ENCODE measurements at regions not wholly inside any gene's neighbourhood (a gene's known extent, or its start where the extent isn't known, plus 50 kb on each side); places are given as distances from the start of the nearest gene placed in this dataset.
"Not testable (repeated sequence)": the region's sequence is repeated elsewhere in the genome, so short reads cannot be mapped to it uniquely, and the experiment has no call there.

DNA sequence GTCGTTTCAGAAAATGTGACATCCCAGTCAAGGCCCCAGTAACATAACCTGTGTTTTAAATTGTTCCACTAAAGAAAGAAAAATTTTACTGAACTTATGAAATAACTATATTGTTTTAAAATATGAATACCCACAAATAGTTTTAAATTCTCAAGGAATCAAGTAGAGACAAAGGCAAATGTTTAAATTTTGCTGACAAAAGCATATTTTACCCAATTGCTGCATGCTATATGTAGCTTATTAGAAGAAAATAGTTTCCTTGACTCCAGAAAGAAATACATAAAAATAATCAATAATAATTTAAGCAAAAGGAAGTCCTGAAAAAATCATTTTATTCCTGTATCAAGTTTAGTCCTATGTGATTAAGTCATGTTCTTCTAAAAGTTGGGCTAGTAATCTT, 481.3 kb upstream of the ADGRL3 start:
- no peak for DNase-seq

DNA sequence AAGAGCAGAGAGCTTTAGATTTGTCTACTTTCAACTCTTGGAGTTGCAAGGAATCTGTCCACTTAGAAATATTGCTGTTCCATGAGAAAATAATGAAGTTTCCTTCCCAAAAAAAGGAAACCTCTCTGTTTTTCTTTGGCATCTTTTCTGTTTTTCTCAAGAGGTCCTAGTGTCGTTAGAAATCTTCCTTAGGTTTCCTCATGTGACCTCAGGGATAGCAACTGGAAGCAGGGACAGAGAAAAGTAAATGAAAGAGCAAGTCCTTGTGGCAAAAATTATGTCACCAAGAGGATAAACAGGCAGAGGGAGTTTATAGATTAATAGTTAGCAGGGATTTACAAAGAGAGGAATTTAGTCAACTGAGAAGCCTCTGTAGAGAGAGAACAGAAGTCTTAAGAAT, 478.4 kb upstream of the ADGRL3 start:
- no peak for DNase-seq

DNA sequence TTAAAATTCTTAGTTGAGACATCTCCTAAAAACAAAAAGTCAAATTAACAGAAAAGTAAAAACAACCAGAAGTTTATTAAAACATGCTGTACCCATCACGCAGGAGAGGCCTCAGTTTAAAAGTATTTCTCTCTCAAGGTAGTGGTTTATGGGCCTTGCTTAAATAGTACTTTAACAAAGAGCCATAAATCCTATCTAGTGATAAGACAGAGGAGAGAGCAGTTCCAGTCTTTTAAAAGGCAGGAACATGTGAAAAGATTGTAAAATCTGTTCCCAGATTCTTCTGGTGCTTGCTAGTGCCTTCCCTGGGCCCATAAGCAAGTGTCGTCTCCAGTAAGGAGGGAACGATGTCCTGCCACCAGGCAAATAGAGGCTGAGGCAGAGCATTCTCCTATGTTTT, 476.3 kb upstream of the ADGRL3 start:
- DNase-seq, result no peak

DNA sequence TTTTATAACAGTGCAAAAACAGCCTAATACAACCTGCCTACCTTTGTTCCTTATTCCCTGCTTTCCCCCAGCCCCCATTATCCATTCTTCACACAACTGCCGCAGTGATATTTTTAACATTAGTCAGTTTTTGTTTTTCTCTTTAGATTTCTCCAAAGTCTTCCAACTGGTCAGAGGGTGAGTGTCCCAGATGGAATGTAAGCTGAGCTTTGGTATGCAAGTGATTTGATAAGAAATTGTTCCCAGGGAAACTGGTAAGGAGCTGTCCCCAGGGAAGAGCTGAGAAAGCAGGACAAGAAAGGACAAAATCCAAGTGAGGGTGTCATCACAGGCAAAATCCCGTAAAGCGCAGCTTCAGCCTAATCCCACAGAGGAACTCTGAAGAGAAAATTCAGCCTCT, 475.5 kb upstream of the ADGRL3 start:
- peak; percentile 50 for DNase-seq

DNA sequence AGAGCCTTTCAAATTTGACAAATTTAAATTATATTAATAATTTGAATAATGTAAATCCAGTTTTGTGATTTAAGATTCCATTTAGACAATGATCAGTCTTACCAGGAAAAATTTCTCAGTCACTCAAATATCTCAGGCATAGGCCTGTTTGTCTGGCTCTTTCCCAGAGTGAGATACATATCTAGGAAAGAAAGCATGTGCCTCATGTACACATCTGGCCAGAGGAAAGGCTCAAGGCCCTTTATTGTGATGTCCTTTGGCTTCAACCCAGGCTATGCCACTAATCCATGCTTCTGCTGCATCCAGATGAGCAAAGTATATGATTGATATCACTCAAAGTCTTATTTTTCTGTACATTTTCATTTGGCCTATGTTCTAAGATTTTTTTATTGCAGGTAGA, 473.3 kb upstream of the ADGRL3 start:
- DNase-seq, result no peak

DNA sequence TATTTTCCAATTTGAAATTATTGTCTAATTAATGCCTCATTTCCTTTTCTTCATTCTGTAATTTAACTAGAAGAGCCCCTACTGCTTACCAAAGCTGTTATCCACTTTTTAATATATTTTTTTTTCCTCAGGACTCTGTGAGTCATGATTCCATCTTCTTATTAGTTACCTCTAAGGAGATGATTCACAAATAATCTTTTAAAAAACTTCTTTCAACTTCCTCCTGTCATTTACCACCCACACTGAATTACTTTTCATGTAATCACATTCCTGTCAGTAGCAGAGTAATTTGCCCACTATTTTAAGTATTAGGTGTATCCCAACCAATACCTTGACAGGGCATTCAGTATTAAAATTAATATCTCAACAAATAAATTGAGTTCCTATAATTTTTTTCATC, 470.9 kb upstream of the ADGRL3 start:
- no peak for DNase-seq

DNA sequence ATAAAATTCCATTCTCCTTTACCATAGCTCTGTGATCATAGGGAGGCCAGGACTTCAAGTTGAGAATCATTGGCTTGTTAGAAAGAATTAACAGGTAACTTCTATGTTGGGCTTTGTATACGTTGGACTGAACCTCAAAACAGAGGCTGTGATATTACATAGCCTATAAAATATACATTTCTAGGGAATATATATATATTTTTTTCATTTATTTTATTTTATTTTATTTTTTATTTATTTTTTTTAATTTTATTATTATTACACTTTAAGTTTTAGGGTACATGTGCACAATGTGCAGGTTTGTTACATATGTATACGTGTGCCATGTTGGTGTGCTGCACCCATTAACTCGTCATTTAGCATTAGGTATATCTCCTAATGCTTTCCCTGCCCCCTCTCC, 470.4 kb upstream of the ADGRL3 start:
- not testable (repeated sequence) for DNase-seq

DNA sequence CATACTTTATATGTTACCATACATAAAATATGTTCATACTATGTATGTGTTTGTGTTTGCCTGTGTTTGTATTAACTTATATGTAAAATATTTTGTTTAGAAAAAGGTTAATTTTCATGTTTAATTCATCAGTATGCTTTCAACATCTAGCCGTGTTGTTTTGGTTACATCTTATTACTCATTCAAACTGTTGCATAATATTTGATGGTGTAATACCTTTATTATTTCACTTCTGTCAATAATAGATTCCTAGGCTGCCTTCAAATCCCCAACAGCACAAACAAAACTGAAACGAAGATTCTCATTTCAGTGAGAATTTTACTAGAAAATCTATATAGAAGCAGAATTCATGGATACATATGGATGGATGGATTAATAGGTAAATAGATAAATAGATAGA, 462.3 kb upstream of the ADGRL3 start:
- peak; percentile 10 for DNase-seq

DNA sequence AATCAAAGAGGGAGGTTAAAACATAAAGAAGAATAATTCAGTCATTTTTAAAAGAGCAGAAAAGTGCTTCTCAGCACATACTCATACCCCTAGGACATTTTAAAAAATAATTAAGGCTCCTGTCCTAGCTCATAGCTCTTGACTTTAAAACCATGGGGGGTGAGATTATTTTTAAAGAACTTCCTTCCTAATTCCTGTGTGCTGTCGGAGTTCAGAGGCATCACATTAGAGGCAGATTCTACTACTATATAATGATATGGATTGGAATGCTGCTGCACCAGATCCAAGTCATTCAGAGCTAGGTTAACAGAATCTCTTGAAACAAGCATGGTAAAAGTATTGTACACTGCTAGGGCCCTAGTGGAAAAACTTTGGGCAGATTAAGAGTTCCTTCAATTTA, 456.5 kb upstream of the ADGRL3 start:
- no peak for DNase-seq

DNA sequence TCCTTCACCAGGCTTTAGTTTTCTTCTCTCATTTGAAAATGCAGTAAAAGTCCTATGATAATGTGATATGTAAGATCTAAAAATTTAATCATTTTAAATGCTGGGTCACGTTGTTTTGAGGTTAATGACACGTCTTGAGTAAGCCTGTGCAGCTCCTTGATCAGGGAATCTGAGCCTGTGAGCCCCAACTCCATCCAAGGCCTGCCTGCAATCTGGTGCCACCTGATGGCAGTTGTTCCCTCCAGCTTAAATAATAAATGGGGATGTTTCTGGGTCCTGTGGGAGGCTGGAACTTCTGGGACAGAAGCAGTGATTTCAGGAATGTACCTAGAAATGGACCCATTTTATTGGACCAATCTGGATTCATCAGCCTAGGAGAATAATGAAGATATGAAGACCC, 455.4 kb upstream of the ADGRL3 start:
- DNase-seq, result no peak

DNA sequence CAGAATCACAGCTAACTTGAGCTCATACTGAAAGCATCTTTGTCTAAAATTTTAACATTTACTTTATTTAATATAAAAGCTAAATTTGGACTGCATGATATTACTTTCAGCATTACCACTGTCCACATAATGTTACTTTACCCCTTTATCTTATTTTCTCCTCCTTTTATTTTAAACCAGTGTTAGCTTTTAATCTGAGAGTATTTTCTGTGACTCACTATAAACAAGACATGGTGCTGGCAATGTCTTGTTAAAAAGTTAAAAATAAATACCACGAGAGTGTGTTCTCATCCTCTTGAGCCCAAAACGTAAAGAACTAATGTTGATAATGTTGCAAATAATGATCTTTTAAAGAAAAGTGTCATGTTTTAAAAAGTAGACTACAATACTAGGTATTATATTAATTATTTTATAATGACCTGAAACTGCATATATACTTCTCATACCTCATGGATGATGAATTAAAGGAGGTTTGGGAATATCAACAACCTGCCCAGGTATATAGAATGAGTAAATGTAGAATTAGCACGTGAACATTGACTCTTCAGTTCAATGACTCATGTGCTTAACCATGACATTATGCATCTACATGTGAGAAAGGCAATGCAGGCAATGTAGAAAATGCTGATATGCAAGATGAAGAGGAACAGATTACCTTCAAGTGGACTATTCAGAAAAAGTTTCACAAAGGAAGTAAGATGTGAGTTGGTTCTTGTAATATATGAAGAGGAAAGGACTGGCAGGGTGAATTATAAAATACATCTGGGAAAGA, 454.1 kb upstream of the ADGRL3 start:
- DNase-seq, result no peak

DNA sequence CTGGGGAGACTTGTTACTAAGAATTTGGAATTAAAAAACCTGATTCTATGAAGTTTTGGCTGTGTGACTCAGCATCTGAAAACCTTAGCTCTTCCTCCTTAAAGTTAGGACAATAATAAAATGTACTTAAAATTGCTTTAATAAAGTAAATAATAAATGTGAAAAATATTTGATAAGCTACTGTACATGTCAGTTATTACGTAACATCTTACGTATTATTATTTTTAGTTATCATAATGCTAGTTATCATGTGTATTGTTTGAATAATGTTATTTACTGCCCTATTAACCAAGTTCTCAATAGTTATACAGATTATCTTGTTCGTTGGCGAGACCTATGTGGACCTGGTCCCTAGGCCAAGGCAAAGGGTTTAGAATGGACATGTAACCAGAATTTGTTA, 449.2 kb upstream of the ADGRL3 start:
- DNase-seq, result no peak

DNA sequence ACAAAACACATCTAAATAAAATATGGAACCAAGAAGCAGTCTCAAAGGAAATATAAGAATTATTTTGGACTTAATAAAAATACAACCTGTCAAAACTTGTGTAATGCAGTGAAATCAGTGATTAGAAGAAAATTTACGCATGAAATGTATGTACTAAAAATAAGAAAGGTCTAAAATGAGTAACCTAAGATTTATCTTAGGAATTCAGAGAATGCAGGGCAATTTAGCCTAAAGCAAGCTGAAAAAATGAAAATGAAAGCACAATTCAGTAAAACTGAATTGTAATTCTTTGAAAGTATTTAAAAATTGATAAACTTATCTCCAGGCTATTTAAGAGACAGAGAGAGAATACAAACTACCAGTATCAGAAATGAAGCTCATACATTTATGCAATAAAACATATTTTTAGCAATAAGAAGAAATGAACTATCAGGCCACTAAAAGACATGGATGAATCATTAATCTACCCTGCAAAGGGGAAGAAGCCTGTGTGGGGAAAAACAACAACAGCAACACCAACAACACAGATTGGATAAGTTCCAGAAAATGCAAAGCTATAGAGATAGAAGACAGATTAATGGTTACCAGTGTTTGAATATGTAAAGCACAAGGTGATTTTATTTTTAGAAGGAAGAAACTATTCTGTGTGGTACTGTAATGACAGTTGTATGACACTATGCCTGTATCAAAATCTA, 442.0 kb upstream of the ADGRL3 start:
- DNase-seq, result no peak

DNA sequence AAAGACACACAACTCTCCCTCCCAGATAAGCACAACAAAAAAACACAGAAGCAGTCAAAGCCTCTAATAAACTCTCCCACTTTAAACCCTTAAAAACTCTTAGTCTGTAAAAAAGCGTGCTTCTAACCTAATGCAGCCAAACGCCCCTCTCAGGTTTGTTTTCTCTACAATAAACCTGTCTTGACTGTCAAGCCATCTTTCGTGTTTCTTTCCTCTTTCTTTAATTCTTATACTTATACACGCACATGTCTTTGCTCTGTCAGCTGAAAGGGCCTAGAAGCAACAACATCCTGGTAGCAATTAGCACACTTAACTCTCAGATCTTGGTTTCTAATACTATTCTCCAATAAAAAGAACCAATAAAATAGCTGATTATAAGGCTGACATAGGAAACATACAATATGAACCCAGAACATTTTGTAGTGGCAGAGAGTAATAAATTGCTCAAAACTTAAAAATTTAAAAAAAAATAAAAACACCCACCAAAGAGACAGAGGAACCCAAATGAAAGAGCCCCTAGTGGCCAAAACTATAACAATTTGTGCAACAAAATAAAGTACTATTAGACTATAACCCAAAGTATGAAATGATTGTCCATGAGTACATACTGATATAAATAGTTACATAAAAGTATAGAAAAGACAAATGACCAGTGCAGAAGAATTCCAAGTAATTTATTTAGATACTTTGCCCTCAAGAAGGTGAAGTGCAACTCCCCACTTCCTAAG, 440.4 kb upstream of the ADGRL3 start:
- no peak for DNase-seq

DNA sequence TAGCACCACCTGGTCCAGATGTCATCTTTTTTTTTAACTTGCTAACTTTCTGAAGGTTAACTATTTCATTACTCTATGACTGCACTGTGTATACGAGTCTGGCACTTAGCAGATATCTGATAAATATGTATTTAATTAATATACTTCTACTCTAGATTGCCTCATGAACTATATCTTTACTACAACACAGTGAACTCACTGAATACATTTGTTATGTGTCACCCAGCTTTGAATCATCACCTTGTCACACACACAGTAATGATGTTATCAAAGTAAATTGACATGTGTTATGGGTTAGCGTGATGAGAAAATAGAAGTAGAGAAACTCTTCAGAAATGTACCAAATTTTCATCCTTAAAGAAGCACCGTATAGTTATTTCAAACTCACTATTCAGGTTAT, 419.3 kb upstream of the ADGRL3 start:
- no peak for DNase-seq

DNA sequence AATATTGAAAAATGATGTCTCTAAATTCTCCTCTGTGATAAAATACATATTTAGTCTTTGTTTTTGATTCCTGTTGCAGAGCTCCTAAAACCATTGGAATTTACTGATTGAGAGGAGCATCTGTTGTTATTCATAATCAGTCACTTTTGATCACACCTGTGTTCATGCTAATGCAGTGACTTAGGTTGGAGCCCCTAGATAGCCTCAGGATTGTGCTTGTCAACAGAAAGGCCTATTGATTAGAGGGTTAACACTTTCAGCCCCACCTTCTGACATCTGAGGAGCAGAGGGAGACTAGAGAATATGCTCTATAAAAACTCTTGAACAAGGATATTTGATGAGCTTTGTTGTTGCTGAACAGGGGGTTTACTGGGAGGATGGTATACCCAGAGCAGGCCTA, 409.5 kb upstream of the ADGRL3 start:
- no peak for DNase-seq

DNA sequence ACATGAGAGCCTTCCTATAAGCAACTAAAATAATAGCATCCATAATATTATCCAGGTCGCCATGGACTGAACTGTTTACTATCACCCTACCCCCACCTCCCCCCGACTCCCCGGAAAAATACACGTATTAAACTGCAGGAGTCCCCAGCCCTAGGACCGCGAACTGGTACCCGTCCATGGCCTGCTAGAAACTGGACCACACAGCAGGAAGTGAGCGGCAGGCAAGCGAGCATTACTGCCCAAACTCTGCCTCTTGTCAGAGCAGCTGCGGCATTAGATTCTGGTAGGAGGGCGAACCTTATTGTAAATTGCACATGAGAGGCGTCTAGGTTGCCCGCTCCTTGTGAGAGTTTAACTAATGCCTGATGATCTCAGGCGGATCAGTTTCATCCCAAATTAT, 405.8 kb upstream of the ADGRL3 start:
- no peak for DNase-seq

DNA sequence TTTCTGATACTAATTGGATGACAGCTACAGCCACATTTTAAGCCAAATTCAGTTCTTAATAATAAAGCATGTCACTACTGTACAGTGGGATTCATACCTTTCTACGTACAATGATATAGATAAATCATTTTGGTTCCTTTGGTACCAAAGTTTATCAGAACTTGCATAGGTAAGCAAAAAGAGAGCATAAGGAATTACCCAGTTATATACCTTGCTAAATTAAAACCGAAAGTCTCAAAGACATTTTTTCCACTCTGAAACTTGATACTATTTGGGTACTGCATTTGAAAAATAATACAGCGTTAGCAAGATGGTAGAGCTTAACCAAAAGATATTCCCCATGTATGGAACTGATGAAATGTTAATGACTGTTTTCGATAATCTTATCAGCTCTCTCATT, 400.9 kb upstream of the ADGRL3 start:
- DNase-seq, result no peak

DNA sequence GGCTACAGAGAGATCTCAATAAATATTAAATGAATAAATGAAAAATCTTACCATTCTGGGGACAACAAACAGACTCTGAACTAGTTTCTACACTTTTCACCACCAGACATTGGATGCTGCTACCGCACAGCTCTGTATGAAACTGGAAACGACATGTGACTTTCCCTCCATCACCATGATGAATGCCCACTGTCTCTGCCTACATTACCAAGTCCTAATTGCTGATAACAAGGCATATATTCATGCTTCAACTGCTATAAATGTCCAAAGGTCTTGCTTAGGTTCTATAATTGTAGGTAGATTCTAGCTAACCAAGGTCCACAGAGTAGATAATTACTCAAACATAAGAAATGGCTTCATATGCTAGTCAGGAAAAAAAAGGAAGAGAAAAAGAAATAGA, 399.4 kb upstream of the ADGRL3 start:
- DNase-seq, result no peak

DNA sequence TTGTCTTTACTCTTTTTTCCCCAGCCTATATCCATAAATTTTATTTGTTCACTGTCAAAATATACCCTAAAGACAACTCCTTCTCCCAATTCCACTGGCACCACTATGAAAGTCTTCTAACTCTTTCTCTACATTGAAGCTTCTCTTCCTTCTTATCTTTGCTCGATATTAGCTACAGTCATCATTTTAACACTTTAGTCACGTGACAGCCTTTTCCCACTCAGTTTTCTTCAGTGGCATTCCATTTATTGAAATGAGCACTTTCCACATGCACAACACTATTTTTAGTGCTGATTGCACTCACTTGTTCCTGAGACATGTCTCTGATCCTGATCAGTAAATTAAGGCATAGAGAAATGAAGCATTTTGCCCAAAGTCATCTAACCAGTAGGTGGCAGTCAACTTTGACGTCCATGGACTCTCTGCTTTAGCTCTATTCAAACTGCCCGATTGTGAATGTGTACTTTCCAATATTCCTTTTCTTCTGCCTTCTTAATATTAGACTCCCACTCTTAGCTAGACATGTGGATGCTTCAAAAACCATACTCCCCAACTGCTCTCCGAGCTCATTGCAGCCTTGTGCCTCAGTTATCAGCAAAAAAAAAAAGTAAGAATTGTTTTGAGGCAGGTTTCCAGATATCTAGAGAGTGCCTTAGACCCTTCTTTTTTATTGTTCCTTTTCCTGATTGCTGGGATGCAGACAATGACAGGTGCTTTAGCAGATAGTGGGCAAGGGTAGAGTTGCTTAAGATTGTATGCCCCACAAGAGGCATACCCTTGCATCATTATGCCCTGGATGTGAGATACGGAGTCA, 394.4 kb upstream of the ADGRL3 start:
- DNase-seq, result no peak

DNA sequence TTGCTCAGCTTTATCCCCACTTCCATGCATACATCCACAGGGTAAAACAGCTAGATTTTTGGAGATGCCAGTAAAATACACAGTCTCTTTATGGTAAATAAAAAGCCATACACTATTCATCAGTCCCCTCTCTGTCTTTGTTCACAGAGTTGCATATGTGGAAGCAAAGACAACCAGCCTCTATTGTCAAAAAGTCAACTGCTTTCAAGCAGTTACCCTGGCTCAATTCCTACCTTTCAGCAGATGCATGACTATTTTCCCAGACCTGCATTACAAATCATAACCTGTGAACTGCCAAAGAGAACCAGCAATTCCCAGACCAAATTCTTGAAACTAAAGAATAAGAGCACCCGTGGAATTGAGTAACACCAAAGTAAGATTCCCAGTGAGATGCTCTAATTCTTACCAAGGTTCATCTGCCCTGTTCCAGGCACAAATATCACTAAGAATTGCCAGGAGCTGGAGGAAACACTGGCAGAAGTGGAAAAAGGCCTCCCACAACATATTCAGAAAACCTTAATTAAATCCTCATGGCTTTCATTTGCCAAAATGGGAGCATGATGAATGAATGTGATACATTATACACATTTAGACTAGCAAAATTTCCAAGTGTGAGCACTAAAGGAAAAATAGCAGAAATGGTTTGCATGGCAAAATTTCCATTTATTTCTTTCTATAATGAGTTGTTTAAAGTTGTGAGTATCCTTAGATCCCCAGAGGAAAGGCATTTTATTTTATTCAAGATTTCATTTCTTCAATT, 391.2 kb upstream of the ADGRL3 start:
- no peak for DNase-seq

DNA sequence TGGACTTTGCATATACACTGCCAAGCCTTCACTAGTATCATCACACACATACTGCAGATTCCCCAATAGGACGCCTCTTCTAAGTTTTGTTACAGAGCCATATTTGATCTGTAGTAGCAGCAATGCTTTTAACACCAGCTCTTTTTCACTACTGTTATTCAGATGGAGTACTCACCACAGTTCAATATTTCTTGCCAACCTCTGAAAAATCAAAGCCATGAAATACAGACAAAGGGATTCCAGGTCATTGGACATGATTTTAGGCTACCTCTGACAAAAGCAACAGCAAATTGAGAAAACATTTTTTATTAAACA, 390.7 kb upstream of the ADGRL3 start:
- DNase-seq, result no peak

DNA sequence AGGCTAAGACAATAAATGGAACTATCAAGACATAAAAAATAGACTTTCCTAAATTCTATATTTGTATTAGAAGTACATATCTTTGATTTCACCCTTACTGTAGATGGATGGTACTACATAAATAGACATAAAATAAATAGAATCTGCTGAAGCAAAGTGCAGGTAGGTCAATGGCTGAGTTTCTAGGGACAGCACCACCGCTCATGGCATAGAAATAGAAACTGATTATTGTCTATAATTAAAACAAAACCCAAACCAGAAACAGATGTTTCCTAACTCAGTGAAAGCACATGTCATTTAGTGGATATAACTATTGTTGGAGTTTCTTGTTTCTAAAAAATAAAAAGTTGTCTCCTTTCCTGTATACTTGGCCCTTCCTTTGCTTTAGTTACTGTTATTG, 387.3 kb upstream of the ADGRL3 start:
- DNase-seq, result no peak

Data from HCEC 1CT (cell line).